ENCODE measurements at regions not wholly inside any gene's neighbourhood (a gene's known extent, or its start where the extent isn't known, plus 50 kb on each side); places are given as distances from the start of the nearest gene placed in this dataset.

DNA sequence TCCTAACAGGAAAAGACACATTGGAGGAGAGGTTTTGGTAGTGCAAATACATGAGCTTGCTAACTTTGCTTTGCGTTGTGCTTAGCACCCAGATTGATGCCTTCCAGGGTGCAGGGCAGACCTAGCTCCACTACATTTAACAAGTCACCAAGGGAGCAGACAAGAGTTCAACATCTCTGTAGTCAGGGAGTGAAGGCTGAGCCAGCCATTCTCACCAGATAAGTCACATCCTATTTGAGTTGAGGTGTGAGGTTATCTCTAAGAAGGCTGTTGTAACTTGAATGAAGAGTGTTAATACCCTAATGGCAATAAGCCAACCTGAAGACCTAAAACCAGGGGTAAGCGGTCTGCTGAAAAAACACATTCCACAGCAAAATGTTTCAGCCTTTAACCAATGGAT is 69.6 kb upstream of the DSEL start:
- POLR2A ChIA-PET (ENCODE audit: partially characterized antibody): no interaction called here
- Histone ChIP-seq H3K27me3 (ENCODE audit: insufficient read depth, low read length) (no peaks in the 10 kb centered on the region), H3K4me3 (ENCODE audit: low read length in 2 of 2) (no peak overlapping the region), H3K27ac (ENCODE audit: low read depth, low read length) (no peak overlapping the region), H3K9me3 (ENCODE audit: control insufficient read depth in 1 of 2, low read length in 2 of 2) (no peaks in the 10 kb centered on the region), H3K36me3 (ENCODE audit: insufficient read depth, low read length) (no peaks in the 10 kb centered on the region), H3K4me1 (ENCODE audit: insufficient read depth, low read length) (no peaks in the 10 kb centered on the region)
- no peak for DNase-seq
- Mint-ChIP-seq H3K36me3 (no peaks in the 10 kb centered on the region), H3K27ac (peak overlapping the region in 1 of 7 donors; percentile 45), H3K4me3 (no peak overlapping the region), H3K4me1 (no peaks in the 10 kb centered on the region), H3K9me3 (no peaks in the 10 kb centered on the region), H3K27me3 (no peaks in the 10 kb centered on the region)
- intact Hi-C loops (cut with micrococcal nuclease): no loop called here
- CTCF ChIA-PET (ENCODE audit: partially characterized antibody): no interaction called here

DNA sequence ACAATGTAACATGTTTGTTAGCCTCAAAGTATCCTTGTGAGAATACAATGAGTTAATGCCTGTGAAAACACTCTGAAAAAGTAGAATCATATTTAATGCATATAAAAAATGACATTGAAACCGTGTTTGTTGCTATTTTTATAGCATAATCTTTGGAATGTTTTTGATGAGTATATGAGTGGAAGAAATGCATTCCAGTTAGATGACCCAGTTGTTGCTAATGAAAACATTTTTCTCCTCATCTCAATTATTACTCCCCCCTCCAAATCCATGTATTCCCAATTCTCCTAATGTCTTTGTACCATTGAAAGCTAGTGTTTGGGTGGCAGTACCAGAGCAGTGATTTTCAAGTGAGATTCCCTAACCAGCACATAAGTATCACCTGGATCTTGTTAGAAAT is 67.1 kb upstream of the DSEL start:
- CTCF ChIA-PET (ENCODE audit: partially characterized antibody): no interaction called here
- H3K27ac Mint-ChIP-seq: no peak overlapping the region
- intact Hi-C loops (cut with micrococcal nuclease): no loop called here
- no peak overlapping the region for H3K4me3 Mint-ChIP-seq
- Histone ChIP-seq H3K9me3 (ENCODE audit: control insufficient read depth in 1 of 2, low read length in 2 of 2) (no peaks in the 10 kb centered on the region), H3K4me3 (ENCODE audit: low read length in 2 of 2) (no peak overlapping the region), H3K27ac (ENCODE audit: low read depth, low read length) (no peak overlapping the region), H3K4me1 (ENCODE audit: insufficient read depth, low read length) (no peaks in the 10 kb centered on the region), H3K27me3 (ENCODE audit: insufficient read depth, low read length) (no peaks in the 10 kb centered on the region), H3K36me3 (ENCODE audit: insufficient read depth, low read length) (no peaks in the 10 kb centered on the region)
- DNase-seq: no peak
- no peaks in the 10 kb centered on the region for H3K4me1 Mint-ChIP-seq
- POLR2A ChIA-PET (ENCODE audit: partially characterized antibody): no interaction called here
- H3K9me3 Mint-ChIP-seq: no peaks in the 10 kb centered on the region
- H3K27me3 Mint-ChIP-seq: no peaks in the 10 kb centered on the region
- H3K36me3 Mint-ChIP-seq: no peaks in the 10 kb centered on the region

DNA sequence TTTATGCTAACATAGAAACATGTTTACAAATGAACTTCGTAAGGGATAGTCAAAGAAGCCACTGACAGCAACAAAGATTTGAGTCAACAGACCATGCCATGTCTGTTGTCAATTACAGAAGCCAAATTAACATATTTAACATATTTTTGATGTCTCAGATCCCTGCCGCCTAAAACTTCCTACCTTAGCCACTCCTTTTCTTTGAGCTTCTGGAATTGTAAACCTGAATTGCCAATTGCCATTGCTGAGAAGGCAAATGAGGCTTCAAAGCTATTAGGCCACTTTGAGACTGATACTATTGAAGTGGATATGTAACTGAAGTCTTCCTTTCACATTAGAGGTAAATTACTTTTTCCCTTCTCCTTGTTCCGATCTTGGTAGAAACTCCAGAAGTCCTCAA is 66.0 kb upstream of the DSEL start:
- Histone ChIP-seq H3K27me3 (ENCODE audit: insufficient read depth, low read length) (no peaks in the 10 kb centered on the region), H3K4me1 (ENCODE audit: insufficient read depth, low read length) (no peaks in the 10 kb centered on the region), H3K36me3 (ENCODE audit: insufficient read depth, low read length) (no peaks in the 10 kb centered on the region), H3K27ac (ENCODE audit: low read depth, low read length) (no peak overlapping the region), H3K4me3 (ENCODE audit: low read length in 2 of 2) (no peak overlapping the region), H3K9me3 (ENCODE audit: control insufficient read depth in 1 of 2, low read length in 2 of 2) (no peaks in the 10 kb centered on the region)
- H3K9me3 Mint-ChIP-seq: no peaks in the 10 kb centered on the region
- intact Hi-C loops (cut with micrococcal nuclease): no loop called here
- H3K27ac Mint-ChIP-seq: no peak overlapping the region
- H3K27me3 Mint-ChIP-seq: no peaks in the 10 kb centered on the region
- no peaks in the 10 kb centered on the region for H3K36me3 Mint-ChIP-seq
- ChIA-PET CTCF (ENCODE audit: partially characterized antibody) (no interaction called here), POLR2A (ENCODE audit: partially characterized antibody) (no interaction called here)
- DNase-seq: no peak
- no peak overlapping the region for H3K4me3 Mint-ChIP-seq
- no peaks in the 10 kb centered on the region for H3K4me1 Mint-ChIP-seq

DNA sequence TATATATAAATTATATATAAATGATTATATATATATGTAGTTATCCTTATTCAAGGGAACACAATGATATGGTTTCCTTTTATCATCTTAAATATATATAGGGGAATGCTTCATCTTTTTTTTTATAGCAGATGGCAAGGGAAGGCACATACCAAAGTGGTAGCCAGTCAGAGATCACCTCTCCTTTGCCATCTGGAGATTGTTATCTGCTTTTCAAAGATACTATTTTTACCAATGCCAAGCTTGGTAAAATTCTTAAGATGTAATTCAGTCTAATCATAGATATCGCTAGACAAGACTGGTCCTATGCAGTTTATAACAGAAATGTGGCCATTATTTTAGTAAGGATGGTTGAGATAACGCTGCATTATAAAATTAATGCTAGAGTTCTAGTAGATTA is 64.7 kb upstream of the DSEL start:
- no peak for DNase-seq
- Mint-ChIP-seq H3K27ac (no peak overlapping the region), H3K4me3 (no peak overlapping the region), H3K9me3 (no peaks in the 10 kb centered on the region), H3K36me3 (no peaks in the 10 kb centered on the region), H3K4me1 (no peaks in the 10 kb centered on the region), H3K27me3 (no peaks in the 10 kb centered on the region)
- Histone ChIP-seq H3K4me3 (ENCODE audit: low read length in 2 of 2) (no peak overlapping the region), H3K36me3 (ENCODE audit: insufficient read depth, low read length) (no peaks in the 10 kb centered on the region), H3K9me3 (ENCODE audit: control insufficient read depth in 1 of 2, low read length in 2 of 2) (no peaks in the 10 kb centered on the region), H3K27me3 (ENCODE audit: insufficient read depth, low read length) (no peaks in the 10 kb centered on the region), H3K4me1 (ENCODE audit: insufficient read depth, low read length) (no peaks in the 10 kb centered on the region), H3K27ac (ENCODE audit: low read depth, low read length) (no peak overlapping the region)
- ChIA-PET POLR2A (ENCODE audit: partially characterized antibody) (no interaction called here), CTCF (ENCODE audit: partially characterized antibody) (no interaction called here)
- intact Hi-C loops (cut with micrococcal nuclease): no loop called here

DNA sequence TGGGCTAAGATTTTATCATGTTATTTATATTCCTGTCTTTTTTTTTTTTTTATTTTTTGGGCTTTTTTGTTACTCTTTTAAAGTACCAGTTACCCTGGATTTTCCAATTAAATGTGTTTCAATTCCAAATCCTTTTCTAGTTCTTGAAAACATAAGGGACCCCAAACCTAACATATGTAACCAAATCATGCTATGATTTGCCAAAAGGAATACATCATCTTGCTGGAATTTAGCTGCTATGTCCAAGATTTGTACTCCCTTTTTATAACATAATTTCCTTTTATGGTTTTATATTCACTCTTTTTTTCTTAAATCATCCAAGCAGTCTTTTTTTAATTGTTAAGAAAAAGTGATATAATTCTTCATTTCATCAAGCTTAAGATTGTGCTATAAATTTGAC is 60.9 kb upstream of the DSEL start:
- ChIA-PET CTCF (ENCODE audit: partially characterized antibody) (no interaction called here), POLR2A (ENCODE audit: partially characterized antibody) (no interaction called here)
- intact Hi-C loops (cut with micrococcal nuclease): no loop called here
- Histone ChIP-seq H3K27me3 (ENCODE audit: insufficient read depth, low read length) (no peaks in the 10 kb centered on the region), H3K27ac (ENCODE audit: low read depth, low read length) (no peak overlapping the region), H3K4me3 (ENCODE audit: low read length in 2 of 2) (no peak overlapping the region), H3K9me3 (ENCODE audit: control insufficient read depth in 1 of 2, low read length in 2 of 2) (no peaks in the 10 kb centered on the region), H3K4me1 (ENCODE audit: insufficient read depth, low read length) (no peaks in the 10 kb centered on the region), H3K36me3 (ENCODE audit: insufficient read depth, low read length) (no peaks in the 10 kb centered on the region)
- Mint-ChIP-seq H3K36me3 (no peaks in the 10 kb centered on the region), H3K27me3 (peaks cover 0 to 2% of the 10 kb centered on the region in 2 donors), H3K27ac (no peak overlapping the region), H3K9me3 (no peaks in the 10 kb centered on the region), H3K4me1 (no peaks in the 10 kb centered on the region), H3K4me3 (no peak overlapping the region)
- no peak for DNase-seq

DNA sequence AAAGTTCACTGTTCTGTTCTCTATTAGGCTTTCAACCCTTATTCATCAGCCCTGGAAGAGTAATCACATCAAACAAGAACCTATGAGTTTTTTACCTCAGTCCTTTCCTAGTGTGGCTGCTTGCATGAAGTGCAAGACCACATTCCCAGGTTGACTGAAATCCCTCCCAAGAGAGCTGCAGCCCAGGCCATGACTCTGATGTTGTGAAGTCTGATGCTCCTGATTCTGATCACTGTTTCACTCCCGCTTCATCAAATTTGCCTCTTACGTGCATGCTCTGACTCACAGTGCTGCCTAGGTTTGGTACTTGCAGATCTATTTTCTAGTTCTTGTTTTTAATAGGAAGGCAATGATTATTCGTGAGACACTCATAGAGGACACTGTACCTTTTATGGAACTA is 58.2 kb upstream of the DSEL start:
- Mint-ChIP-seq H3K4me3 (no peak overlapping the region), H3K36me3 (no peaks in the 10 kb centered on the region), H3K27ac (no peak overlapping the region), H3K4me1 (no peaks in the 10 kb centered on the region), H3K9me3 (no peaks in the 10 kb centered on the region), H3K27me3 (peaks cover 0 to 4% of the 10 kb centered on the region in 2 donors)
- H3K4me1 ChIP-seq (ENCODE audit: insufficient read depth, low read length): no peaks in the 10 kb centered on the region
- ChIA-PET POLR2A (ENCODE audit: partially characterized antibody) (no interaction called here), CTCF (ENCODE audit: partially characterized antibody) (no interaction called here)
- no peak overlapping the region for H3K27ac ChIP-seq (ENCODE audit: low read depth, low read length)
- no peaks in the 10 kb centered on the region for H3K36me3 ChIP-seq (ENCODE audit: insufficient read depth, low read length)
- H3K9me3 ChIP-seq (ENCODE audit: control insufficient read depth in 1 of 2, low read length in 2 of 2): no peaks in the 10 kb centered on the region
- no peak for DNase-seq
- intact Hi-C loops (cut with micrococcal nuclease): no loop called here
- no peak overlapping the region for H3K4me3 ChIP-seq (ENCODE audit: low read length in 2 of 2)
- H3K27me3 ChIP-seq (ENCODE audit: insufficient read depth, low read length): no peaks in the 10 kb centered on the region

DNA sequence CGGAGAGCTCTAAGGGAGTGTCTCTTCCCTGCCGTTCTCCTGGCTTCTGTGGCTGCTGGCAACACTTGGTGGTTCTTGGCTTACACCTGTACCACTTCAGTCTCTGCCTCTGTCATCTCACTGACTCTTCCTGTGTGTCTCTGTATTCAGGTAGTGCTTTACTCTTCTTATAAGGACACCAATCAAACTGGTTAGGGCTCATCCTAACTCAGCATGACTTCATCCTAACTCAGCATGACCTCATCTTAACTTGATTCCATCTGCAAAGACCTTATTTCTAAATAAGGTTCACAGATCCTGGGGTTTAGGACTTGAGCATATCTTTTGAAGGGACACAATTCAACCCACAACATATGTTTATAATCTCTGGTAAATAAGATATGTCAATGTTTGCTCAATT is 51.6 kb upstream of the DSEL start:
- H3K4me3 Mint-ChIP-seq: no peak overlapping the region
- DNase-seq: no peak
- no peak overlapping the region for H3K4me3 ChIP-seq (ENCODE audit: low read length in 2 of 2)
- CTCF ChIA-PET (ENCODE audit: partially characterized antibody): no interaction called here
- H3K4me1 Mint-ChIP-seq: no peaks in the 10 kb centered on the region
- intact Hi-C loops (cut with micrococcal nuclease): no loop called here
- no peaks in the 10 kb centered on the region for H3K36me3 Mint-ChIP-seq
- H3K27me3 ChIP-seq (ENCODE audit: insufficient read depth, low read length): no peaks in the 10 kb centered on the region
- H3K9me3 Mint-ChIP-seq: no peaks in the 10 kb centered on the region
- H3K9me3 ChIP-seq (ENCODE audit: control insufficient read depth in 1 of 2, low read length in 2 of 2): no peaks in the 10 kb centered on the region
- H3K4me1 ChIP-seq (ENCODE audit: insufficient read depth, low read length): no peaks in the 10 kb centered on the region
- no peak overlapping the region for H3K27ac ChIP-seq (ENCODE audit: low read depth, low read length)
- POLR2A ChIA-PET (ENCODE audit: partially characterized antibody): no interaction called here
- no peaks in the 10 kb centered on the region for H3K36me3 ChIP-seq (ENCODE audit: insufficient read depth, low read length)
- H3K27ac Mint-ChIP-seq: no peak overlapping the region
- H3K27me3 Mint-ChIP-seq: peaks cover 0 to 4% of the 10 kb centered on the region in 2 donors

All from CD4-positive, alpha-beta memory T cell (primary cell).